ENCODE measurements at regions not wholly inside any gene's neighbourhood (a gene's known extent, or its start where the extent isn't known, plus 50 kb on each side); places are given as distances from the start of the nearest gene placed in this dataset.

DNA sequence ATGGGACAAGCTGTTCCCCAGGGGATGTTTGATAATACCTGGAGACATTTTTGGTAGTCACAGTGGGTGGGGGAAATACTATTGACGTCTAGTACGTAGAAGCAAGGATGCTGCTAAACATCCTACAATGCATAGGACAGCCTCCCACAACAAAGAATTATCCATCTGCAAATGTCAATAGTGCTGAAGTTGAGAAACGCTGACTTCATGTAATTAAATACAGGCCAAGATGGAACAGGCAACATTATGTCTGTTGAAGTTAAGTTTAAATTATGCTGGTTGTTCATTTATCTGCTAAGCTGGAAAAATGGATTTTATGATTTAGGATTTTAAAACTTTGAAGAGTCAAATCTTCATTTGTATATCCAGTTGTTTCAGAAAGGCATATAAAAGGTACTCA, 341.2 kb upstream of the DYNLRB2 start:
- DNase-seq (no peak), ATAC-seq (no peak)
- Histone ChIP-seq H3K4me1 (ENCODE audit: control insufficient read depth, insufficient read depth, low read length) (no peaks in the 10 kb centered on the region), H3K27ac (ENCODE audit: low read length) (no peak overlapping the region), H3K4me3 (ENCODE audit: low read length) (no peak overlapping the region), H3K27me3 (ENCODE audit: control insufficient read depth, insufficient read depth, low read length) (no peaks in the 10 kb centered on the region), H3K36me3 (ENCODE audit: control insufficient read depth, insufficient read depth, low read length) (no peaks in the 10 kb centered on the region), H3K9me3 (ENCODE audit: control insufficient read depth, insufficient read depth, low read length) (no peaks in the 10 kb centered on the region)
- 100% methylated on average over 1 of the region's 3 CpGs for WGBS (ENCODE audit: insufficient coverage)
- Mint-ChIP-seq H3K4me3 (no peak overlapping the region), H3K36me3 (no peaks in the 10 kb centered on the region), H3K27ac (no peak overlapping the region), H3K9me3 (no peaks in the 10 kb centered on the region), H3K4me1 (no peaks in the 10 kb centered on the region), H3K27me3 (ENCODE audit: low read depth in 2 of 2) (peaks cover 1 to 10% of the 10 kb centered on the region in 2 donors)
- intact Hi-C loops (cut with micrococcal nuclease), result no loop called here
- TF ChIP-seq, protein P1, sequence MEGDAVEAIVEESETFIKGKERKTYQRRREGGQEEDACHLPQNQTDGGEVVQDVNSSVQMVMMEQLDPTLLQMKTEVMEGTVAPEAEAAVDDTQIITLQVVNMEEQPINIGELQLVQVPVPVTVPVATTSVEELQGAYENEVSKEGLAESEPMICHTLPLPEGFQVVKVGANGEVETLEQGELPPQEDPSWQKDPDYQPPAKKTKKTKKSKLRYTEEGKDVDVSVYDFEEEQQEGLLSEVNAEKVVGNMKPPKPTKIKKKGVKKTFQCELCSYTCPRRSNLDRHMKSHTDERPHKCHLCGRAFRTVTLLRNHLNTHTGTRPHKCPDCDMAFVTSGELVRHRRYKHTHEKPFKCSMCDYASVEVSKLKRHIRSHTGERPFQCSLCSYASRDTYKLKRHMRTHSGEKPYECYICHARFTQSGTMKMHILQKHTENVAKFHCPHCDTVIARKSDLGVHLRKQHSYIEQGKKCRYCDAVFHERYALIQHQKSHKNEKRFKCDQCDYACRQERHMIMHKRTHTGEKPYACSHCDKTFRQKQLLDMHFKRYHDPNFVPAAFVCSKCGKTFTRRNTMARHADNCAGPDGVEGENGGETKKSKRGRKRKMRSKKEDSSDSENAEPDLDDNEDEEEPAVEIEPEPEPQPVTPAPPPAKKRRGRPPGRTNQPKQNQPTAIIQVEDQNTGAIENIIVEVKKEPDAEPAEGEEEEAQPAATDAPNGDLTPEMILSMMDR (IDR thresholded peaks at IDR 0.05), result no peak

DNA sequence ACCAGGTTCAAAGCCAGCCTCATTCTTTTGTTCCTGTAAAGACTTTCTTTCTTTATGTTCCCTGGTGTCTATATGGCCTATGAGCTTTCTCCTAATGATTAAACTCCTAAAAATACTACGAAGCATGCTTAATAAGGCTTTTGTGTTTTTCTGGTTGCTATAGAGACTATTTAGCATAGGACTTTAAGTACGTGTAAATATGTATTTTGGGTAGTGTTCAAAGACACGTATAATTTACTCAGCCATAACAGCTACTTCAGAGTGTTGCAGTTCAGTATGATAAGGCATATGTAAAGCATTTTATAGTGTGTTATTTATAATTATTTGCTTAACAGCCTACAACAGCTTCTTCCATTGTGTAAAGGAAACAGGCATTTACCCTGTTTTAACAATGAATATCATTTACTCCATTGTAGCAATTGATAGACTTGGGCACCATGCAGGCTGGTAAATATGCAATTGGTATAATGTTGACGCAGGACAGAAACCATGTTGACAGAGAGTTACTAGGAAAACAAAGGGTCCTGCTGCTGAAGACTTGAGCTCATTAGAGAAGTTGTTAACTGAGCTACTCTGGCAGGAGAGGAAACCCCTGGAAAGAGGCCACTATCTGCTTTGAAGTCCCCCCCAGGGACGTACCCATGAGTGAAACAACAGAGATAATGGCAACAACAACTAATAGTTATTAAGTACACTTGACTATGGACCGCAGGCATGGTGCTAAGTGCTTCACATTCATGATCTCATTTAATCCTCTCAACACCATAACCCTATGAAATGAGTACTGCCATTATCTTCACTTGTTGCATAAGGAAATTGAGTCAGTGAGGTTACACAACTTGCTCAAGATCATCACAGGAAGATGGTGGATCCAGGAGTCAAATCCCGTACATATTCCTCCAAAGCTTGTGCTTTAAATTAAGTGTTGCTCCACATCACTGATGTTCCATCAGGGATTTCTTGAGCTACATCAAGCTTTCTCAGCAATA, 342.2 kb upstream of the DYNLRB2 start:
- Histone ChIP-seq H3K27ac (ENCODE audit: low read length) (no peak overlapping the region), H3K9me3 (ENCODE audit: control insufficient read depth, insufficient read depth, low read length) (no peaks in the 10 kb centered on the region), H3K4me1 (ENCODE audit: control insufficient read depth, insufficient read depth, low read length) (no peaks in the 10 kb centered on the region), H3K27me3 (ENCODE audit: control insufficient read depth, insufficient read depth, low read length) (no peaks in the 10 kb centered on the region), H3K4me3 (ENCODE audit: low read length) (no peak overlapping the region), H3K36me3 (ENCODE audit: control insufficient read depth, insufficient read depth, low read length) (no peaks in the 10 kb centered on the region)
- Mint-ChIP-seq H3K9me3 (no peaks in the 10 kb centered on the region), H3K27me3 (ENCODE audit: low read depth in 2 of 2) (peaks cover under 1 to 18% of the 10 kb centered on the region in 2 donors), H3K36me3 (no peaks in the 10 kb centered on the region), H3K27ac (no peak overlapping the region), H3K4me1 (no peaks in the 10 kb centered on the region), H3K4me3 (no peak overlapping the region)
- ATAC-seq, result no peak
- intact Hi-C loops (cut with micrococcal nuclease), result no loop called here
- TF ChIP-seq, protein P1 (IDR thresholded peaks at IDR 0.05), result no peak
- 49% methylated on average over 4 of the region's 7 CpGs for WGBS (ENCODE audit: insufficient coverage)
- DNase-seq, result no peak

DNA sequence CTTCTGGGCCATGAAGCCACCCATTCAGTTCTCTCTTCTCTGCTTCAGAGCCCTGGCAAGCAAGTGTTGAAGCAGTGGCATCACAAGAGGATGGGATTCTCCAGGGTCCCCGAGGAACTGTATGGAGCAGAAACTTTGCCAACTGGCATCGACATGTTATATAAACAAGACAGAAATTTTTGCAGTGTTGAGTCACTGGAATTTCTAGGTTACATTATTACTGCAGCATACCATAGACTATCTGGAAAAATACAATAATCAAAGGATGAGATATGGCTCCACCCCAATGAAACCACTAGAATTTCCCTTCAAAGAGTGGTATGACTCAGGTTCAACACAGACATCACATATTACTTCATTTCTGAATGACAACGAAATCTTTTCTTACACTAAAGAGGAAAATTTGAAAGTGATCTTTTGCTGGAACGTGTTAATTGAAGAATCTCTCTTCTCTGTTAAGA, 343.0 kb upstream of the DYNLRB2 start:
- no peak overlapping the region for H3K4me3 ChIP-seq (ENCODE audit: low read length)
- Mint-ChIP-seq H3K4me3 (no peak overlapping the region), H3K4me1 (no peaks in the 10 kb centered on the region), H3K27ac (no peak overlapping the region), H3K27me3 (ENCODE audit: low read depth in 2 of 2) (peaks cover 6 to 25% of the 10 kb centered on the region in 2 donors), H3K36me3 (no peaks in the 10 kb centered on the region), H3K9me3 (no peaks in the 10 kb centered on the region)
- no peaks in the 10 kb centered on the region for H3K36me3 ChIP-seq (ENCODE audit: control insufficient read depth, insufficient read depth, low read length)
- 57% methylated on average over 4 of the region's 4 CpGs for WGBS (ENCODE audit: insufficient coverage)
- DNase-seq, result no peak
- TF ChIP-seq, protein P1 (IDR thresholded peaks at IDR 0.05), result no peak
- ATAC-seq, result no peak
- H3K9me3 ChIP-seq (ENCODE audit: control insufficient read depth, insufficient read depth, low read length), result no peaks in the 10 kb centered on the region
- no peak overlapping the region for H3K27ac ChIP-seq (ENCODE audit: low read length)
- intact Hi-C loops (cut with micrococcal nuclease), result no loop called here
- H3K27me3 ChIP-seq (ENCODE audit: control insufficient read depth, insufficient read depth, low read length), result no peaks in the 10 kb centered on the region
- no peaks in the 10 kb centered on the region for H3K4me1 ChIP-seq (ENCODE audit: control insufficient read depth, insufficient read depth, low read length)
